ENCODE measurements at regions not wholly inside any gene's neighbourhood (a gene's known extent, or its start where the extent isn't known, plus 50 kb on each side); places are given as distances from the start of the nearest gene placed in this dataset.

GRCh38 chr3:104723000-104723399 lies 643.7 kb upstream of the ALCAM start:
- DNase-seq, result no peak

- DNase-seq, result no peak
Measured at GRCh38 chr3:104731074-104731473, 635.6 kb upstream of the ALCAM start.

GRCh38 chr3:104734627-104735026 lies 632.1 kb upstream of the ALCAM start:
- DNase-seq, result no peak

GRCh38 chr3:104735691-104736090 lies 631.0 kb upstream of the ALCAM start:
- DNase-seq, result no peak

- DNase-seq, result no peak
Measured at GRCh38 chr3:104738271-104738670, 628.4 kb upstream of the ALCAM start.

GRCh38 chr3:104740874-104741379 lies 625.8 kb upstream of the ALCAM start:
- no peak for DNase-seq

- DNase-seq, result no peak
Measured at GRCh38 chr3:104742044-104742443, 624.7 kb upstream of the ALCAM start.

DNA sequence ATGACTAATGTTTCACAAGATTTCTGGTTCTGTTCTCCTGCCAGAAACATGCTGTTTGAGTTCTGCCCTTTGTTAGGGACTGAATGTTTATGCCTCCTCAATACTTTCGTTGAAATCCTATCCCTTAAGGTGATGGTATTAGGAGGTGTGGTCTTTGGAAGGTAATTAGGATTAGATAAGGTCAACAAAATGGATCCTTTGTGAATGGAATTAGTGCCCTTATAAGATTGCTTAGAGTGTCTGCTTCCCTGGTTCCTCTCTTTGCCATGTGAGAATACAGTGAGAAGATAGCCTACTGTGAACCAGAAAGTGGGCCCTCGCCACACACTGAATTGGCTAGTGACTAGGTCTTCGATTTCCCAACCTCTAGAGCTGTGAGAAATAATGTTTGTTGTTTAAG lies 621.4 kb upstream of the ALCAM start:
- no peak for DNase-seq

DNA sequence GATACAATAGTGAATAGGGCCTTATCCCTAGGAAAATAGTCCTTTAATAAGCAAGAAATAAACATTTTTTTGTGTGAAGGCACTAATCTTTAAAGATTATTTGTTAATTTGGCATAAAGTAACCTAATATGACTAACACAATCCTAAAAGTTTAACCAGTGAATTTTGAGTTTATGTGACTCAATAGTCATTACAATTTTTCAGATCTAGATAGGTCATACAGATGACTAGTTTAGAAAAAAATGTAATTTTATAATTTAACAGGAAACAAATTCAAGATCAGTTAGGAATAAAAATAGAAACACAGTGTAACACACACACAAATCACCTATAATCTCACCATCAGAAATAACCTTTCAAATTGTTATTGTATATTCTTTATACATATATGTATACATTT lies 620.7 kb upstream of the ALCAM start:
- no peak for DNase-seq

- DNase-seq, result no peak
Measured at GRCh38 chr3:104750581-104750980, 616.1 kb upstream of the ALCAM start.

- DNase-seq, result no peak
Measured at GRCh38 chr3:104755791-104756190, 610.9 kb upstream of the ALCAM start.

- no peak for DNase-seq
Measured at GRCh38 chr3:104763007-104763406, 603.7 kb upstream of the ALCAM start.

GRCh38 chr3:104764496-104764895 lies 602.2 kb upstream of the ALCAM start:
- DNase-seq, result no peak

GRCh38 chr3:104768886-104769285 lies 597.8 kb upstream of the ALCAM start:
- DNase-seq, result no peak

- no peak for DNase-seq
Measured at GRCh38 chr3:104779324-104779723, 587.4 kb upstream of the ALCAM start.

DNA sequence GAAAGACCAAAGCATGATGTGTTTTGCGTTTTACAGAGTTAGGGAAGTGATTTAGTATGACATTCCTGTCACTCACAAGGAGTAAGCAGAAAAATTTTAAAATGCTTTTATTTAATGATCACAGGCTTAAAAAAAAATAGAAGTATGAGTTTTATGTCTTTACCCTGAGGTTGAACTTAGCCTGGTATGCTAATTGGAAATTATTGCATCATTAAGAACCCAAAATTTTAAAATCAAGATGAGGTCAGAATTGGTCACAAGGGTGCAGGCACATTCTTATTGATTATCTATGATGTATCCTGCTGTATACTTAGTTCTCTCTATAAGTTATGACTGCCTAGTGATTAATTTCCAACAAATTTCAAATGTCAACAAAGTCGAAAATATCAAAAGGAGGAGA lies 585.6 kb upstream of the ALCAM start:
- DNase-seq, result no peak

DNA sequence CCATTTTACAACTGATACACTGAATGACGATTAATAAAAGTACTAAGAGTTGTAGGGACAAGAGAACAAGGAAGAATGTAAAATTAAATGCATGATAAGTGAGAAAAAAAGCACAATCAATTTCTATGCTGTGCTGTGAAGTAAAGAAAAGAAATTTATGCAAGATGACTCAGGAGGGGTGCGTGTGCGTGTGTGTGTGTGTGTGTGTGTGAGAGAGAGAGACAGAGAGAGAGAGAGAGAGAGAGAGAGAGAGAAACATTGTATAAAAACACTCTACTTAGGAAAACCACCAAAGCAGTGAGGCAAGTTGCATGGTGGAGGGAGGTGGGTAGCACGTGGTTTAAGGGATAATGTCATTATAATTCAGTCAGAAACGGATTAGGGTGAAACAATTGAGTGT lies 580.8 kb upstream of the ALCAM start:
- no peak for DNase-seq

GRCh38 chr3:104787306-104787705 lies 579.4 kb upstream of the ALCAM start:
- no peak for DNase-seq

DNA sequence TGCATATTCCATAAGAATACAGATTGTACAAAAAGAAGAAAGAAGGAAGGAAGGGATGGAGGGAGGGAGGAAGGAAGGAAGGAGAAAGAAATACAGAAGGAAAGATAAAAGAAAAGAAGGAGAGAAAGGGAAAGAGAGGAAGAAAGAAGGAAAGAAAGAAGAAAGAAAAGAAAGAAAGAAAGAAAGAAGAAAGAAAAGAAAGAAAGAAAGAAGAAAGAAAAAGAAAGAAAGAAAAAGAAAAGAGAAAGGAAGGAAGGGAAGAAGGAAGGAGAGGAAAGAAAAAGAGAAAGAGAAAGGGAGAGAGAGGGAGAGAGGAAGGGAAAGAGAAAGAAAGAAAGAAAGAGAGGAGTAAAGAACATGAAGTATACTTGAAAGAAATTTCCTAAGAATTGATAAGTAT lies 577.9 kb upstream of the ALCAM start:
- DNase-seq, result no peak

DNA sequence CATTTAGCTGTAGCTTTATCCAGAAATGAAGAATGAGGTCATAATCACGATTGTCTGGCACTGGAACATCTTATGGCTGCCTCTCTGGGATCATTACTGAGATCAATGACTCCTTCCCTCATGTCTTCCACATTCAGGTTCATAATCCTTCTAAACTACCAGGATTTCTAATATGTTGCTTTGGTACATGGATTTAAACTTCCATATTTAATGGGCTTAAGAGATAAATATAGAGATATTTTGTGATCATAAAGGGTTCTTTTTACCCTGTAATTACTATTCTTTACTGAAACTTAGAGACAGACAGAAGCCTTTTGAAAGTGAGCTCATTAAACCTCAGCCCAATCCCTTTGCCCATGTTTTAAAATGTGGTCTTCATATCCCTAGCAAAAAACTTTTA lies 575.4 kb upstream of the ALCAM start:
- DNase-seq, result no peak

- no peak for DNase-seq
Measured at GRCh38 chr3:104796556-104796955, 570.2 kb upstream of the ALCAM start.

GRCh38 chr3:104805042-104805441 lies 561.7 kb upstream of the ALCAM start:
- peak; percentile 60 for DNase-seq

DNA sequence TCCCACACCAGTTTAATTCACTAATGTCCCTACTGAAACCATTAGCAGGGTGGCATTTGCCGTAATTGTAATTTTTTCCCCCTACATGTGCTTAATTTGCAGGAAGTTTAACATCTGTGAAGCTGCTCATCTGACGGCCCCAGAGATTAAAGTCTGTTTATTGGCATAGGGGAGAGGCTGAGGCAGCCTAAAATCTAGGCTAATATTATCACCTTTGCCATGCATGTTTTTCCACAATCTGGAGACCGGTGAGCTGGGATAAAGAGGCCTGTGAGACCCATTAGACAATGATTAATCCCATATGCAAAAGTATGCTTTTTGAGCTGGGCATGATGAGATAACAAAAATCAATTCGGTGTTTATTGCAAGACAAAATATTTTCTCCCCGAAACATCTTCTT lies 561.2 kb upstream of the ALCAM start:
- DNase-seq, result no peak

GRCh38 chr3:104810896-104811295 lies 555.8 kb upstream of the ALCAM start:
- DNase-seq, result peak; percentile 17

- DNase-seq, result no peak
Measured at GRCh38 chr3:104816008-104816407, 550.7 kb upstream of the ALCAM start.

DNA sequence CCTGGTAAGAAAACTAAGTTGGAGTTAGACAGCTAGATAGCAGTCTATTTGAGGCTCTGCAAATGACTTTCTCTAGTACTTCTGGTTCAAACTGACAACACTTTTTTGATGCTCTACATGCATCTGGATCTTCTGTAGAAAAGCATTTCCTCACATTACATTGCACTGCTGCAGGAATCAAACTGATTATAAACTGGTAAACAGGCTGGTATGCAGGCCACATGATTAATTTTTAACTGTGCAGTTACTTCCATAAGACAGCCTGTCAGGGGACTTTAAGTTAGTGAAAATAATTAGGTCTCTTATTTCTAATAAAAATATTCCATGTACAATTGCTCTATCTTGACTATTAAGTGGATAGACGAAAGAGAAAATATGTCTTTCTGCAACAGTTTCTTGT lies 550.0 kb upstream of the ALCAM start:
- no peak for DNase-seq

Measured in NCI-H1436 (cell line).